H9 (cell line): ENCODE measurements at regions not wholly inside any gene's neighbourhood (a gene's known extent, or its start where the extent isn't known, plus 50 kb on each side); places are given as distances from the start of the nearest gene placed in this dataset.

Experiments used
- DNase-seq: peaks from one replicate; pipeline ENCODE4 v3.0.0-alpha.2; 2017
- H2AFZ ChIP-seq: one replicate; pipeline ENCODE4 v1.6.1; 2013; ENCODE audit warnings: mild to moderate bottlenecking, low read length, control low read depth, moderate library complexity
- H2AK5ac ChIP-seq: 2 replicates; pipeline ENCODE4 v1.6.1; 2013; ENCODE audit warnings: low read length, control low read depth, mixed read lengths; ENCODE audit not compliant: insufficient read length
- H2BK120ac ChIP-seq: one replicate; pipeline ENCODE4 v1.6.1; 2013; ENCODE audit warnings: low read depth, mild to moderate bottlenecking, low read length, control low read depth, inconsistent platforms; ENCODE audit not compliant: poor library complexity, severe bottlenecking
- H2BK12ac ChIP-seq: 2 replicates; pipeline ENCODE4 v1.6.1; 2013; ENCODE audit warnings: low read length, control low read depth, mixed read lengths, low read depth; ENCODE audit not compliant: insufficient read length
- H2BK15ac ChIP-seq: 2 replicates; pipeline ENCODE4 v1.6.1; 2013; ENCODE audit warnings: low read depth, low read length, control low read depth
- H2BK20ac ChIP-seq: one replicate; pipeline ENCODE4 v1.6.1; 2013; ENCODE audit warnings: low read depth, mild to moderate bottlenecking, low read length, control low read depth, inconsistent platforms; ENCODE audit not compliant: poor library complexity, severe bottlenecking
- H2BK5ac ChIP-seq: 2 replicates; pipeline ENCODE4 v1.6.1; 2013; ENCODE audit warnings: low read length, control low read depth, mixed read lengths; ENCODE audit not compliant: insufficient read length
- H3K14ac ChIP-seq: 2 replicates; pipeline ENCODE4 v1.6.1; 2013; ENCODE audit warnings: low read length, control low read depth; ENCODE audit not compliant: insufficient read depth
- H3K18ac ChIP-seq: 2 replicates; pipeline ENCODE4 v1.6.1; 2013; ENCODE audit warnings: low read depth, mild to moderate bottlenecking, mixed read lengths, low read length, control low read depth; ENCODE audit not compliant: insufficient read length
- H3K23ac ChIP-seq: 2 replicates; pipeline ENCODE4 v1.6.1; 2013; ENCODE audit warnings: low read length, control low read depth, mixed read lengths, low read depth; ENCODE audit not compliant: insufficient read length
- H3K23me2 ChIP-seq: 2 replicates; pipeline ENCODE4 v1.6.1; 2013; ENCODE audit warnings: low read depth, mild to moderate bottlenecking, mixed read lengths, low read length, control low read depth; ENCODE audit not compliant: insufficient read length, poor library complexity, severe bottlenecking
- H3K27ac ChIP-seq: 2 replicates; pipeline ENCODE4 v1.5.1; 2013; ENCODE audit warnings: low read length, control low read depth, mixed read lengths, low read depth; ENCODE audit not compliant: insufficient read length
- H3K27me3 ChIP-seq: 2 replicates; pipeline ENCODE4 v1.6.1; 2013; ENCODE audit warnings: low read length, control low read depth, inconsistent platforms; ENCODE audit not compliant: insufficient read depth
- H3K4ac ChIP-seq: 2 replicates; pipeline ENCODE4 v1.6.1; 2013; ENCODE audit warnings: low read depth, mild to moderate bottlenecking, control low read depth, inconsistent platforms, low read length, moderate library complexity
- H3K4me1 ChIP-seq: 2 replicates; pipeline ENCODE4 v1.6.1; 2013; ENCODE audit warnings: low read length, control low read depth, inconsistent platforms; ENCODE audit not compliant: insufficient read depth
- H3K4me2 ChIP-seq: 2 replicates; pipeline ENCODE4 v1.6.1; 2013; ENCODE audit warnings: low read length, control low read depth, mixed read lengths; ENCODE audit not compliant: insufficient read length, insufficient read depth
- H3K56ac ChIP-seq: 2 replicates; pipeline ENCODE4 v1.6.1; 2013; ENCODE audit warnings: low read depth, mild to moderate bottlenecking, mixed read lengths, low read length, control low read depth; ENCODE audit not compliant: insufficient read length
- H3K79me1 ChIP-seq: 2 replicates; pipeline ENCODE4 v1.6.1; 2013; ENCODE audit warnings: low read depth, mild to moderate bottlenecking, moderate library complexity, low read length, control low read depth, inconsistent platforms; ENCODE audit not compliant: insufficient read depth, poor library complexity, severe bottlenecking
- H3K79me2 ChIP-seq: 2 replicates; pipeline ENCODE4 v1.6.1; 2013; ENCODE audit warnings: low read length, control low read depth, inconsistent platforms; ENCODE audit not compliant: insufficient read depth
- H3K9ac ChIP-seq: 2 replicates; pipeline ENCODE4 v1.6.1; 2013; ENCODE audit warnings: low read length, control low read depth, mixed read lengths; ENCODE audit not compliant: insufficient read length; ENCODE audit errors: extremely low read depth
- H3K9me3 ChIP-seq: one replicate; pipeline ENCODE4 v1.6.1; 2013; ENCODE audit warnings: low read depth, low read length, inconsistent platforms; ENCODE audit not compliant: control insufficient read depth
- H3T11ph ChIP-seq: one replicate; pipeline ENCODE4 v1.6.1; 2013; ENCODE audit warnings: mild to moderate bottlenecking, low read length, control low read depth, inconsistent platforms
- H4K20me1 ChIP-seq: one replicate; pipeline ENCODE4 v1.6.1; 2013; ENCODE audit not compliant: control insufficient read depth, insufficient read length, insufficient read depth
- H4K5ac ChIP-seq: 2 replicates; pipeline ENCODE4 v1.6.1; 2013; ENCODE audit warnings: low read depth, mild to moderate bottlenecking, mixed read lengths, low read length, control low read depth; ENCODE audit not compliant: insufficient read length
- H4K8ac ChIP-seq: replicated peaks from 2 replicates; pipeline ENCODE4 v1.6.1; 2013; ENCODE audit warnings: low read length, control low read depth, mixed read lengths, low read depth; ENCODE audit not compliant: insufficient read length
- H4K91ac ChIP-seq: 2 replicates; pipeline ENCODE4 v1.6.1; 2013; ENCODE audit warnings: low read depth, mild to moderate bottlenecking, moderate library complexity, mixed read lengths, low read length, control low read depth; ENCODE audit not compliant: insufficient read length
- H3K27ac Mint-ChIP-seq, 3 experiments: 2 replicates in 2 of 3; 3 replicates in 1 of 3; pipeline ENCODE4 v1.8.0; 2020 to 2021; ENCODE audit warnings: mixed read lengths in 3 of 3, mild to moderate bottlenecking in 1 of 3, moderate library complexity in 1 of 3
- H3K27me3 Mint-ChIP-seq: 2 replicates; pipeline ENCODE4 v1.8.0; 2021; ENCODE audit warnings: low read depth, mild to moderate bottlenecking, moderate library complexity, mixed read lengths
- H3K36me3 Mint-ChIP-seq, 3 experiments: 2 replicates in 2 of 3; 3 replicates in 1 of 3; pipeline ENCODE4 v1.8.0; 2020 to 2021; ENCODE audit warnings: low read depth in 3 of 3, mixed read lengths in 3 of 3; ENCODE audit not compliant: insufficient read depth in 1 of 3
- H3K4me1 Mint-ChIP-seq, 2 experiments: 2 replicates each; pipeline ENCODE4 v1.8.0; 2020; ENCODE audit warnings: mixed read lengths in 2 of 2
- H3K4me3 Mint-ChIP-seq, 2 experiments: 2 replicates in 1 of 2; 3 replicates in 1 of 2; pipeline ENCODE4 v1.8.0; 2020 to 2021; ENCODE audit warnings: mild to moderate bottlenecking in 2 of 2, mixed read lengths in 2 of 2, moderate library complexity in 1 of 2
- H3K9me3 Mint-ChIP-seq, 2 experiments: 2 replicates in 1 of 2; 3 replicates in 1 of 2; pipeline ENCODE4 v1.8.0; 2020; ENCODE audit warnings: mild to moderate bottlenecking in 2 of 2, mixed read lengths in 2 of 2, moderate library complexity in 1 of 2
- WGBS: extraction: QIAGEN DNeasy Blood & Tissue Kit; methylation state at CpG from one replicate; pipeline ENCODE4 v1.1.7; 2013; ENCODE audit warnings: missing lambda C conversion rate, low lambda C conversion rate, mixed read lengths; ENCODE audit not compliant: insufficient read length; ENCODE audit errors: extremely low coverage; 5-methylcytosine and 5-hydroxymethylcytosine counted together
- TF ChIP-seq, protein P1 (sequence below): fragments of 200-600 bp; sonication (generic); conservative IDR thresholded peaks from 3 replicates; pipeline ENCODE4 v1.8.0; 2021; ENCODE audit warnings: antibody characterized with exemption, mild to moderate bottlenecking

DNA sequence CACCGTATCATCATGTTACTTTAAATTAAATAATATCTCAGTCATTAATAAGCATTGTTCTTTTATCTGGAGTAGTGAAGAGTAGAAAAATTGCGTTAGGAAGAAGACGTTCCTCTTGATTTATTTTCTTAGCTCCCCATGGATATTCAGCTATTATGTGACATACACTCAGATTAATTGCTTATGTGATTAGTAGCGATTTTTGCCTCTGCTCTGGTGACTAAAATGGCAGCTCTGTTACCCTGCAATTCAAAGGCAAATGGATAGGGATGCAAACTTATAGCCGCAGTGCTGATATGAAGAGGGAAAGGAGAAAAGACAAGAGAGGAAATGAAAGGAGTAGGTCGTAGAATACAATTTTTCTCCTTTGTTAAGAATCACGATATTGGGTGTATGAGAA is 188.4 kb upstream of the MALRD1 start:
- Mint-ChIP-seq H3K4me3 (no peak overlapping the region), H3K9me3 (no peaks in the 10 kb centered on the region; a peak in 1 of 5 replicates), H3K27ac (peak overlapping the region in 1 of 3 experiments; percentile 18; a peak in 1 of 7 replicates), H3K4me1 (peaks cover 11 to 15% of the 10 kb centered on the region in 2 experiments), H3K36me3 (no peaks in the 10 kb centered on the region), H3K27me3 (no peaks in the 10 kb centered on the region)
- Histone ChIP-seq H4K91ac (no peak overlapping the region), H3K4me2 (no peak overlapping the region), H2AK5ac (no peak overlapping the region), H3T11ph (no peak overlapping the region), H3K79me2 (no peaks in the 10 kb centered on the region), H3K56ac (no peak overlapping the region), H2BK5ac (no peak overlapping the region), H3K79me1 (no peaks in the 10 kb centered on the region), H3K14ac (no peak overlapping the region), H3K18ac (no peak overlapping the region), H2AFZ (no peak overlapping the region), H3K23me2 (no peaks in the 10 kb centered on the region), H2BK120ac (no peak overlapping the region), H3K4ac (no peak overlapping the region), H2BK20ac (no peak overlapping the region), H3K27ac (no peak overlapping the region), H4K5ac (no peak overlapping the region), H4K8ac (no peak overlapping the region), H2BK12ac (no peak overlapping the region), H3K9me3 (no peaks in the 10 kb centered on the region), H3K4me1 (peaks cover 2% of the 10 kb centered on the region; the same call in 1 of the 2 replicates), H3K23ac (no peak overlapping the region), H4K20me1 (no peaks in the 10 kb centered on the region), H2BK15ac (no peak overlapping the region), H3K9ac (no peak overlapping the region), H3K27me3 (no peaks in the 10 kb centered on the region)
- TF ChIP-seq, protein P1, sequence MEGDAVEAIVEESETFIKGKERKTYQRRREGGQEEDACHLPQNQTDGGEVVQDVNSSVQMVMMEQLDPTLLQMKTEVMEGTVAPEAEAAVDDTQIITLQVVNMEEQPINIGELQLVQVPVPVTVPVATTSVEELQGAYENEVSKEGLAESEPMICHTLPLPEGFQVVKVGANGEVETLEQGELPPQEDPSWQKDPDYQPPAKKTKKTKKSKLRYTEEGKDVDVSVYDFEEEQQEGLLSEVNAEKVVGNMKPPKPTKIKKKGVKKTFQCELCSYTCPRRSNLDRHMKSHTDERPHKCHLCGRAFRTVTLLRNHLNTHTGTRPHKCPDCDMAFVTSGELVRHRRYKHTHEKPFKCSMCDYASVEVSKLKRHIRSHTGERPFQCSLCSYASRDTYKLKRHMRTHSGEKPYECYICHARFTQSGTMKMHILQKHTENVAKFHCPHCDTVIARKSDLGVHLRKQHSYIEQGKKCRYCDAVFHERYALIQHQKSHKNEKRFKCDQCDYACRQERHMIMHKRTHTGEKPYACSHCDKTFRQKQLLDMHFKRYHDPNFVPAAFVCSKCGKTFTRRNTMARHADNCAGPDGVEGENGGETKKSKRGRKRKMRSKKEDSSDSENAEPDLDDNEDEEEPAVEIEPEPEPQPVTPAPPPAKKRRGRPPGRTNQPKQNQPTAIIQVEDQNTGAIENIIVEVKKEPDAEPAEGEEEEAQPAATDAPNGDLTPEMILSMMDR: no peak
- DNase-seq: no peak
- WGBS: no CpG with 5 or more reads among the region's 7 CpGs
